ENCODE measurements at regions not wholly inside any gene's neighbourhood (a gene's known extent, or its start where the extent isn't known, plus 50 kb on each side); places are given as distances from the start of the nearest gene placed in this dataset.

- DNase-seq = no peak
Observed at GRCh38 chr14:34205799-34206198, 254.9 kb upstream of the EGLN3 start.

GRCh38 chr14:34204774-34205173 is 253.9 kb upstream of the EGLN3 start:
- DNase-seq = no peak

- DNase-seq = no peak
Observed at GRCh38 chr14:34203251-34203722, 252.4 kb upstream of the EGLN3 start.

GRCh38 chr14:34201909-34202637 is 251.2 kb upstream of the EGLN3 start:
- no peak for DNase-seq

- no peak for DNase-seq
Observed at GRCh38 chr14:34199585-34199984, 248.7 kb upstream of the EGLN3 start.

GRCh38 chr14:34198096-34198495 is 247.2 kb upstream of the EGLN3 start:
- DNase-seq = no peak

GRCh38 chr14:34195964-34196363 is 245.1 kb upstream of the EGLN3 start:
- DNase-seq = no peak

GRCh38 chr14:34190717-34191116 is 239.8 kb upstream of the EGLN3 start:
- no peak for DNase-seq

- DNase-seq = no peak
Observed at GRCh38 chr14:34189866-34190265, 239.0 kb upstream of the EGLN3 start.

- no peak for DNase-seq
Observed at GRCh38 chr14:34187519-34188044, 236.7 kb upstream of the EGLN3 start.

- no peak for DNase-seq
Observed at GRCh38 chr14:34187061-34187460, 236.2 kb upstream of the EGLN3 start.

- DNase-seq = no peak
Observed at GRCh38 chr14:34184126-34184525, 233.3 kb upstream of the EGLN3 start.

- no peak for DNase-seq
Observed at GRCh38 chr14:34183478-34183877, 232.6 kb upstream of the EGLN3 start.

- DNase-seq = no peak
Observed at GRCh38 chr14:34181338-34181737, 230.5 kb upstream of the EGLN3 start.

- DNase-seq = no peak
Observed at GRCh38 chr14:34180869-34181268, 230.0 kb upstream of the EGLN3 start.

GRCh38 chr14:34180434-34180833 is 229.6 kb upstream of the EGLN3 start:
- DNase-seq = no peak

- DNase-seq = no peak
Observed at GRCh38 chr14:34179727-34180126, 228.9 kb upstream of the EGLN3 start.

- no peak for DNase-seq
Observed at GRCh38 chr14:34177466-34177865, 226.6 kb upstream of the EGLN3 start.

- DNase-seq = no peak
Observed at GRCh38 chr14:34175574-34175973, 224.7 kb upstream of the EGLN3 start.

- DNase-seq = no peak
Observed at GRCh38 chr14:34174973-34175372, 224.1 kb upstream of the EGLN3 start.

GRCh38 chr14:34173916-34174315 is 223.0 kb upstream of the EGLN3 start:
- DNase-seq = no peak

- no peak for DNase-seq
Observed at GRCh38 chr14:34172550-34173368, 221.9 kb upstream of the EGLN3 start.

GRCh38 chr14:34172173-34172451 is 221.2 kb upstream of the EGLN3 start:
- no peak for DNase-seq

- DNase-seq = no peak
Observed at GRCh38 chr14:34171431-34172172, 220.7 kb upstream of the EGLN3 start.
